ENCODE measurements at regions not wholly inside any gene's neighbourhood (a gene's known extent, or its start where the extent isn't known, plus 50 kb on each side); places are given as distances from the start of the nearest gene placed in this dataset.
A peak's percentile ranks its signal among the peaks of the same experiment; 100 is the strongest.

GRCh38 chr17:36864827-36865430 lies 72.3 kb upstream of the LHX1 start:
- DNase-seq (ENCODE audit: low read depth): no peak

DNA sequence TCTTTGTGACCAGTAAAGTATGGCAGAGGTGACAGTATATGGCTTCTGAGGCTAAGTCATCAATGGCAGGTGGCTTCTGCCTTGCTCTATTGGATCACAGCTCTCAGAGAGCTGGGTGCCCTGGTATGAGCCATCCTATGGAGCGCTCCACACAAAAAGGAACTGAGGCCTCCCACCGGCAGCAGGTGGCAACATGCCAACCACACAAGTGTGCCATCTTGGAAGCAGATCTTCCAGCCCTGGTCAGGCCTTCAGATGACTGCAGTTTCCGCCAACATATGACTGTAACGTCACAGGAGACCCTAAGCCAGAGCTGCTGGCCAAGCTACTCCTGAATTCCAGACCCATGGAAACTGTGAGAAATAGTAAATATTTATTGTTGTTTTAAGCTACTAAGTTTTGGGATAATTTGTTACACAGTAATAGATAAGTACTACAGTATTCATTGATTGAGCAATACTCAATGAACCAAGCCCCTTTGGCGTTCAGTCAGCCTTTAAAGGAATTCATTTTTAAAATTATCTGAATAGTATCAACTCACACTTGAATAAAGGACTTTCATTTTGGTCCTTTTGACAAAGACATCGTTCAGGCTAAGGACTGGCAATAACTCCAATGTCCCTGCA lies 69.4 kb upstream of the LHX1 start:
- DNase-seq (ENCODE audit: low read depth): no peak

DNA sequence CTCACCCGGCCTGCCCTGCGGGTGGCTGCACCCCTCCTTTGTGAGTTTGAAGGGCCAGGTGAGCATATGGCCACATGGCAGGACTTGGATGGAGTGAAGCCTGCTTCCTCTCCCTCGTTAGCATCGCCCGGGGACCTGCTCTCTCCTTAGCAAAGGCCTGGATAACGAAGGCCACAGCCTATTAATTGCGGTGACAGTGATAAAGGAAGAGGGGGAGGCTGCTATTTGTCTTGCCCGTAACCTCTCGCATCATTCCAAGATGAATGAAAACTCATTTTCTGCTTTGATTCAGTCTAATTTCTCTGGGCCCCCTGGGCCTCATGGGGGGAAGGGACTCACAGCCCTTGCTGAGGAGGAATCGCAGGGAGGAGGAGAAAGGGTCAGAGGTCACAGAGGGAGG lies 68.5 kb upstream of the LHX1 start:
- DNase-seq (ENCODE audit: low read depth): no peak

- no peak for DNase-seq (ENCODE audit: low read depth)
Observed at GRCh38 chr17:36869441-36869840, 67.8 kb upstream of the LHX1 start.

DNA sequence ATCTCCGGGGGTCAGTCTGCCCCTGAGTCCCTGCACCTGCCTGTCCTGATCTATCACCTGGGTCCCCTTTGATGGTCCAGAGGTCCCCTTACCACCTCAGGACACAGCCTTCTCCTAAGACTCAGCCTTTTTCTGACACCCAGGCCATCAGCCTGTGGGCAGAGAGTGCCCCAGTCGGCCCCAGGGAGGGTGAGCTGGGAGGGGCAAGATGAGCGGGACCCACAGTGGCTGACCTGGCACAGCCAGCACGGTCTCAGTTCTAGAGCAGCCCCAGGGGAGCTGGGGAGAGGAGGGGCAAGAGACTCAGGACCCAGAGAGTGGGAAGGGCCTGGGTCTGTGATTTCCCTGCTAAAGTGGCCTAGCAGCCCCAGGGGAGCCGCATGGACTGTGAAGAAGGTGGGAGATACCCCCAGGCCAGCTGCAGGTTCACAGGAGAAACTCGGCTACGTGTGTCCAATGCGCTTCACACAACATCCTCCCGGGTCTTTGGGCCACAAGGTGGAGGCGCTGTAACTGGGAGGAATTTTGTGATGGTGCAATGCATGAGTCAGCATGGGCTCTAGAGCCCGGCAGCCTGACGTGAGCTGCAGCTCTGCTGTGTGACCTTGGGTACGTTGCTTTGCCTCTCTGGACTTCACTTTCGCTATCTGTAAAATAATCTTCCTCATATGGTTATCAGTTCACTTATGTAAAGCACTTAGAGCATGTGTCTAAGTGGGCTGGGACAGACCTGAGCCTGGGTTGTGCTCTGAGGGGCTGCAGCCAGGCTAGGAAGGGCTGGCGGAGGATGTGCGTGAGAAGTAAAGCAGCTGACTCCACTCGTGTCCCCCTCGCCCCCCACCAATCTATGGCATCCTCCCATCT lies 67.2 kb upstream of the LHX1 start:
- DNase-seq (ENCODE audit: low read depth): peak; percentile 10

DNA sequence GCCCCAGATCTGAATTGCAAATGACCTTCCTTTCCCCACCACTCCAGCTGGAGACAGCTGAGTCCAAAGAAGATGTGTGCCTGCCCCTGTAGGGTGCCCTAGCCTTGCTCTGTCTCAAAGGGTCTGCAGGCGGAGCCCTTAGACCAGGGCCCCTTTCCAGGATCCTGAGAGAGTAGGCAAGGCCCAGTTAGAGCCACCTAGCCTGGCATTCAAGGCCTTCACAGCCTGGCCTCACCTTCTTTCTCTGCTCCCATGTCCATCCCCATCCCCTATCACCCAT lies 66.6 kb upstream of the LHX1 start:
- DNase-seq (ENCODE audit: low read depth): no peak

DNA sequence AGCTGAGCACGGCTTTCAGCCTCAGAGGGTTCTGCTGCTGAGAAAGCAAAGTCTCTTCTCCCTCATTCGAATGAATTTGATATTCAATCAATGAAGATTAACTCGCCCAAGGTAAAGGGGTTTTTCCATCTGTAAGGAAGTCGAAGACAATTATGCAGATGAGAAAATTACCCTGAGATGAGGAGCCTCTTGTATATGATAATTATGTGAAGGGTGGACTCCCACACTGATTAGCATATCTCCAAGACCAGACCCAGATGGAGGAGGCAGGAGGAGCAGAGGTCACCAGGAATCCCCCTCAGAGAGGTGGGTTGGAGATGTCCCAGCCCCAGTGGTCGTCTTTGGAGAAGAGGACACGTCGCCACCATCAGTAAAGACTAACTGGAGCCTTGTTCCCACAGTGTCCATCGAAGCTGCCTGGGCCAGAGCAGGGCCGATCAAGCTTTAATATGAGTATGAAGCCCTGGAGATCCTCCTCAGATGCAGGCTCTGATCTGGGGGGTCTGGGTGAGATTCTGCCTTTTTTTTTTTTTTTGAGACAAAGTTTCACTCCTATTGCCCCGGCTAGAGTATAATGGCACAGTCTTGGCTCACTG lies 61.5 kb upstream of the LHX1 start:
- DNase-seq (ENCODE audit: low read depth): no peak

DNA sequence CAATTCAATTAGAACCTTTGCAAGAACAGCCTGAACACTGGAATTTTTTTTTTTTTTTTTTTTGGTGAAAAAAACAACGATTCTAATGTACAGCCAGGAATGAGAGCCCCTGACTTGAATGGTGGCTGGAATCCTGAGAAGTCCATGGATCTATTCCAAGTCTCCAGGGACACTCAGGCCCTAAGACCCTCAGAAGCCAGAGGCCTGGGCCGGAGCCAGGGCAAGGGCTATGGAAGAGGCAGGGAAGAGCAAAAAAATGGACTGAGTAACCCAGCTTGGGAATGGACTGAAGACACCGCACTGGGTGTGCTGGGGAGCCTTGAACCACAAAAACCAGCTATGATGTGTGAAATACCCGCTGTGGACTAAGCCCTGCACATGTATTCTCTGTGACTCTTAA lies 60.3 kb upstream of the LHX1 start:
- DNase-seq (ENCODE audit: low read depth): no peak

DNA sequence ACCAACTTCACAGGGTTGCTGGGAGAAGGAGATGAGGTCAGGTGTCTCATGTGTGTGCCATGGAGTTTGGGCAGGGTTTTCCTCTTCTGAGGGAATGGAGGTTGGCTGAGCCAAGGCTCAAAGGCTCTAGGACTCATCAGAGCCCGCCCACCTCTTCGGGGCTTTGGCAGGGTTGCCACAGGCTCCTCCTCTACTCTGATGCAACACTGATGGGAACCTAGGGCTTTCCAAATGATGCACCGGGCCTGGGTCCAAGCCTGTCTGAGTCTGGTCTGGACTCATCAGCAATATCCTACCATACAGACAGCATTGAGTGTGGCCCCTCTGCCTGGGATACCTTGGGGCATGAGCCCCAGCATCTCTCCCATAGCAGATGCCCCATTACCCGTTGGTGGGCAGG lies 59.5 kb upstream of the LHX1 start:
- DNase-seq (ENCODE audit: low read depth): no peak

DNA sequence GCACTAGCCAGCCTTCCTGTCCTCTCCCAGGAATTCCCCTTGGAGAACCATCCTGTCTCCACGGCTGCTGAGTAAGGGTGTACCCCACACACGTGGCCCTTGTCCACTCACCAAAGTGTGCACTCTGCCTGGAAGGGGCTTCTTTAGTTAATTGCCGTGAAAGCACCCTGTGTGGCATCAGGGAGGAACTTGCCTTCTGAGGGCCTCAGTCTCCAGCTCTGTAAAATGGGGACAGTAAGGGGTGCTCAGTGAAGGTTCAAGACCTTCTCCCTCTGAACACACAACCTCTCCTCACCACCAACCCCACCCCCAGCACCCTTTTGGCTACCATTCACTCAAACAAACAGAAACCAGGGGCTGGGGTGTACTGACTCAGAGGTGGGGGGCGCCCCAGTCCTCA lies 59.1 kb upstream of the LHX1 start:
- no peak for DNase-seq (ENCODE audit: low read depth)

DNA sequence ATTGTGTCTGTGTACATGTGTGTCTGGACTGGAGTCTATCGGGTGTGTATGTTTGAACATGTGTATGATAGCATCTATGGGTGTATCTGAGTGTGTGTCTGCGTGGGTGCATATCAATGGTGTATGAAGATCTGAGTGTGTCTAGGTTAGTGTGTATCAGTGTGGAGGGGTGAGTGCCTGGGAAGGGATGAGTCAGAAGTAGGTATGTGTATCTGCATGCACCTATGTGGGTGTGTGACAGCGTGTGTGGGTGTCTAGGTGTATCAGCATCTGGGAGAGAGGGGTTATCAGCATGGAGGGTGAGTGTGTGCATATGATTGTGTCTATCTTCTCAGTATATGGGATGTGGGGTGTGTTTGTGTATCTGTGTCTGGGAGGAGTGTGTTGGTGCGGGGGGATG lies 58.2 kb upstream of the LHX1 start:
- DNase-seq (ENCODE audit: low read depth): no peak

- DNase-seq (ENCODE audit: low read depth): no peak
Observed at GRCh38 chr17:36879624-36880131, 57.6 kb upstream of the LHX1 start.

DNA sequence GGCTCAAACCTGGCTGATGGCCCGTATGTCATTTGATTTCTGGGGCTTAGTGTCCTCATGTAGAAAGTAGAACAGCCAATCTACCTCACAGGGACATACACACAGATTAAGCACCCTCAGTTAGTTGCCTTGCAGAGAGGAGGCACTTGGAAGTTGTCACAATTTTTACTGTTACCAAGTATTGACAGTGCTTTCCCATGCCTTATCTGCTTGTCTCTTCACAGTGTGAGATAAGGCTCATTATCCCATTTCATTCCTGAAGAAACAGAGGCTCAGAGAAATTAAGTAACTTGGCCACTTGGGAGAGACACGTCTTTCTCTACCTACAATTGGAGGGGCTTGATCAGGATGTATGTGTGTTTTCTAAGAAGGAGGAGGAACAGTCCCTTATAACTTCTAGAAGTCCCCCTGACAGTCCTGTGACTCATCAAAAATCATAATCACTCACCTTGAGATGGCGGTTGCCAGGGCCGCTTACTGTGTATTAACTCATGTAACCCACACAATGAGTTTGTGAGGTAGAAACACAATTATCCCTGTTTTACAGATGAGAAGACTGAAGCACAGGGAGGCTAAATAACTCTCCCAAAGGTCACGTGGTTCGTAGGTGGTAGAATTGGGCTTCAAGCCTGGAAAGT lies 56.9 kb upstream of the LHX1 start:
- no peak for DNase-seq (ENCODE audit: low read depth)

- no peak for DNase-seq (ENCODE audit: low read depth)
Observed at GRCh38 chr17:36881323-36881722, 56.0 kb upstream of the LHX1 start.

DNA sequence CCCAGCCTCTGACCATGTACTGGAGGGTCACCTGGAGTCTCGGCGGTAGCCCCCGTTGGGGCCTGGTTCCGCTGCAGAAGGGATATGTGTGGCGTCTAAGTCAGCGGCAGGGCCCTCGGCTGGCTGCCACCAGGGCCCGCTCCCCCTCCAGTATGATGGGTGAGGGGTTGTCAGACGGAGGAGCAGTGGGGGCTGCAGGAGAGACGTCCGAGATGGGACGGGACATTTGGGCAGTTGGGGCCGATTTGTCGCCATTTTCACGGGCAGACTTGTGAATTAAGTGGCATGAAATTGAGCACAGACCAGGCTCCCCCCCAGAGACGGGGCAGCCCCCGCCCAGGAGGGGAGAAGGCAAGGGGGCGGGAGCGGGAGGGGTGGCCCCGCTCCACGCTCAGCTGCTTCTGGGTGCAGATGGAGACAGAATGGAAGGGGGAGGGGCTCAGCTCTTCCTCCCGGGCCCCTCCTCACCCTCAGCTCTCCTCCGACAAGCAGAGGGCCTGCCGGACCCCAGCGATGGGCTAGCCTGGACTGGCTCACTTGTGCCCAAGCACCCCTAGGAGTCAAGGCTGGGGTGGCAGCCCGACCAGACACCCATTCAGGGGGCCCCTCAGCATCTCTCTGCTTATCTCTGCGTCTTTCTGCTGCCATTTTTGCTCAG lies 52.7 kb upstream of the LHX1 start:
- no peak for DNase-seq (ENCODE audit: low read depth)

DNA sequence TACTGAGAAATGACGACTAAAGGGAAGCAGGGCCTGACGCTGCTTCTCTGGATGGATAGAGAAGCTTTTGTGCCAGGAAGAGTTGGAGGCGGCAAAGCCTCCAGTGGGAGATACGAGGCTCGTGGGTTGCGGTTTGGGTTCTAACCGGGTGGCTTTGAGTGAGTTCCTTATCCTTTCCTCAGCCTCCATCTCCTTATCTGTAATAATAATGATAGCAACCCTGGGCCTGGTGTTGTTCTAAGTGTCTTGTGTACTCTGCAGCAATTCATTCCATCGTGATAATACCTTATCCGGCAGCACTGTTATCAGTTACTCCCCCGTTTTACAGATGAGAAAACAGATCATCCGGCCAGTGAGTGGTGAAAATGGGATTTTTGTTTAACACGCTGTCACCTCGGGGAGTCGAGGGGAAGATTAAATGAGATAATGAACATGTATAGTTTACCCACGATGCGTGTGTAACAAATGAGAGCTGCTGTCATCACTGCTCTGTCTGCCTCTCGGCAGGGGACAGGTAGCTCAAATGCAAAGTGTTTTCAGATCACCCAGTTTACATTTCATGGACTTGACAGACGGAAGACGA lies 52.0 kb upstream of the LHX1 start:
- DNase-seq (ENCODE audit: low read depth): no peak

- no peak for DNase-seq (ENCODE audit: low read depth)
Observed at GRCh38 chr17:36885771-36886377, 51.4 kb upstream of the LHX1 start.

Data from LHCN-M2 (cell line).